ENCODE measurements at regions not wholly inside any gene's neighbourhood (a gene's known extent, or its start where the extent isn't known, plus 50 kb on each side); places are given as distances from the start of the nearest gene placed in this dataset.

- TF ChIP-seq BACH1 (IDR thresholded peaks at IDR 0.05; ENCODE audit: low read length) (no peak), HDAC6 (IDR thresholded peaks at IDR 0.05; ENCODE audit: low read depth, low read length) (no peak), SP2 (IDR thresholded peaks at IDR 0.05; ENCODE audit: low read length) (no peak), POLR2AphosphoS5 (IDR thresholded peaks at IDR 0.05; ENCODE audit: low read depth, low read length) (no peak), TAF1 (IDR thresholded peaks at IDR 0.05; ENCODE audit: low read depth, low read length) (no peak)
These were observed 267.0 kb downstream of the DLL1 start for GRCh38 chr6:170023620-170024521.

Data from H1 (cell line).